ENCODE measurements at regions not wholly inside any gene's neighbourhood (a gene's known extent, or its start where the extent isn't known, plus 50 kb on each side); places are given as distances from the start of the nearest gene placed in this dataset.
"Not testable (repeated sequence)": the region's sequence is repeated elsewhere in the genome, so short reads cannot be mapped to it uniquely, and the experiment has no call there.

- no peak overlapping the region for H3K4me3 ChIP-seq (ENCODE audit: low read length)
- H3K4me1 ChIP-seq (ENCODE audit: control insufficient read depth, low read depth, low read length) = no peaks in the 10 kb centered on the region
- H3K36me3 ChIP-seq (ENCODE audit: control insufficient read depth, low read depth, low read length) = no peaks in the 10 kb centered on the region
- no peak overlapping the region for H3K9ac ChIP-seq (ENCODE audit: low read length)
- no peaks in the 10 kb centered on the region for H3K9me3 ChIP-seq (ENCODE audit: control insufficient read depth, low read depth, low read length)
- H3K27ac ChIP-seq (ENCODE audit: low read length) = no peak overlapping the region
- no peaks in the 10 kb centered on the region for H3K27me3 ChIP-seq (ENCODE audit: control insufficient read depth, insufficient read depth, low read length)
Measured at GRCh38 chr9:106766616-106767015, 96.3 kb upstream of the ZNF462 start.

- Histone ChIP-seq H3K27ac (ENCODE audit: low read length) (no peak overlapping the region), H3K27me3 (ENCODE audit: control insufficient read depth, insufficient read depth, low read length) (no peaks in the 10 kb centered on the region), H3K9me3 (ENCODE audit: control insufficient read depth, low read depth, low read length) (no peaks in the 10 kb centered on the region), H3K9ac (ENCODE audit: low read length) (no peak overlapping the region), H3K4me3 (ENCODE audit: low read length) (no peak overlapping the region), H3K36me3 (ENCODE audit: control insufficient read depth, low read depth, low read length) (no peaks in the 10 kb centered on the region), H3K4me1 (ENCODE audit: control insufficient read depth, low read depth, low read length) (no peaks in the 10 kb centered on the region)
Measured at GRCh38 chr9:106769331-106769730, 93.6 kb upstream of the ZNF462 start.

- H3K4me1 ChIP-seq (ENCODE audit: control insufficient read depth, low read depth, low read length) = no peaks in the 10 kb centered on the region
- H3K4me3 ChIP-seq (ENCODE audit: low read length) = no peak overlapping the region
- H3K36me3 ChIP-seq (ENCODE audit: control insufficient read depth, low read depth, low read length) = no peaks in the 10 kb centered on the region
- no peaks in the 10 kb centered on the region for H3K27me3 ChIP-seq (ENCODE audit: control insufficient read depth, insufficient read depth, low read length)
- no peak overlapping the region for H3K9ac ChIP-seq (ENCODE audit: low read length)
- H3K9me3 ChIP-seq (ENCODE audit: control insufficient read depth, low read depth, low read length) = no peaks in the 10 kb centered on the region
- no peak overlapping the region for H3K27ac ChIP-seq (ENCODE audit: low read length)
Measured at GRCh38 chr9:106771608-106772007, 91.4 kb upstream of the ZNF462 start.

GRCh38 chr9:106772523-106773290 is 90.3 kb upstream of the ZNF462 start:
- H3K4me3 ChIP-seq (ENCODE audit: low read length) = no peak overlapping the region
- H3K27ac ChIP-seq (ENCODE audit: low read length) = no peak overlapping the region
- no peaks in the 10 kb centered on the region for H3K4me1 ChIP-seq (ENCODE audit: control insufficient read depth, low read depth, low read length)
- no peaks in the 10 kb centered on the region for H3K36me3 ChIP-seq (ENCODE audit: control insufficient read depth, low read depth, low read length)
- H3K27me3 ChIP-seq (ENCODE audit: control insufficient read depth, insufficient read depth, low read length) = no peaks in the 10 kb centered on the region
- no peaks in the 10 kb centered on the region for H3K9me3 ChIP-seq (ENCODE audit: control insufficient read depth, low read depth, low read length)
- no peak overlapping the region for H3K9ac ChIP-seq (ENCODE audit: low read length)

GRCh38 chr9:106773750-106774149 is 89.2 kb upstream of the ZNF462 start:
- Histone ChIP-seq H3K36me3 (ENCODE audit: control insufficient read depth, low read depth, low read length) (no peaks in the 10 kb centered on the region), H3K27me3 (ENCODE audit: control insufficient read depth, insufficient read depth, low read length) (no peaks in the 10 kb centered on the region), H3K9ac (ENCODE audit: low read length) (no peak overlapping the region)

GRCh38 chr9:106775960-106776359 is 87.0 kb upstream of the ZNF462 start:
- Histone ChIP-seq H3K27me3 (ENCODE audit: control insufficient read depth, insufficient read depth, low read length) (no peaks in the 10 kb centered on the region), H3K9ac (ENCODE audit: low read length) (no peak overlapping the region), H3K36me3 (ENCODE audit: control insufficient read depth, low read depth, low read length) (no peaks in the 10 kb centered on the region), H3K27ac (ENCODE audit: low read length) (no peak overlapping the region), H3K9me3 (ENCODE audit: control insufficient read depth, low read depth, low read length) (no peaks in the 10 kb centered on the region), H3K4me1 (ENCODE audit: control insufficient read depth, low read depth, low read length) (no peaks in the 10 kb centered on the region), H3K4me3 (ENCODE audit: low read length) (no peak overlapping the region)

More at GRCh38 chr9:106773750-106774149, 89.2 kb upstream of the ZNF462 start:
- Histone ChIP-seq H3K4me3 (ENCODE audit: low read length) (no peak overlapping the region), H3K4me1 (ENCODE audit: control insufficient read depth, low read depth, low read length) (no peaks in the 10 kb centered on the region), H3K27ac (ENCODE audit: low read length) (no peak overlapping the region), H3K9me3 (ENCODE audit: control insufficient read depth, low read depth, low read length) (no peaks in the 10 kb centered on the region)

- Histone ChIP-seq H3K27me3 (ENCODE audit: control insufficient read depth, insufficient read depth, low read length) (no peaks in the 10 kb centered on the region), H3K9ac (ENCODE audit: low read length) (no peak overlapping the region), H3K4me3 (ENCODE audit: low read length) (no peak overlapping the region), H3K4me1 (ENCODE audit: control insufficient read depth, low read depth, low read length) (no peaks in the 10 kb centered on the region), H3K9me3 (ENCODE audit: control insufficient read depth, low read depth, low read length) (no peaks in the 10 kb centered on the region), H3K27ac (ENCODE audit: low read length) (no peak overlapping the region), H3K36me3 (ENCODE audit: control insufficient read depth, low read depth, low read length) (no peaks in the 10 kb centered on the region)
Measured at GRCh38 chr9:106779796-106780195, 83.2 kb upstream of the ZNF462 start.

- Histone ChIP-seq H3K36me3 (ENCODE audit: control insufficient read depth, low read depth, low read length) (no peaks in the 10 kb centered on the region), H3K27me3 (ENCODE audit: control insufficient read depth, insufficient read depth, low read length) (no peaks in the 10 kb centered on the region), H3K9me3 (ENCODE audit: control insufficient read depth, low read depth, low read length) (no peaks in the 10 kb centered on the region), H3K4me3 (ENCODE audit: low read length) (no peak overlapping the region), H3K9ac (ENCODE audit: low read length) (no peak overlapping the region), H3K27ac (ENCODE audit: low read length) (no peak overlapping the region), H3K4me1 (ENCODE audit: control insufficient read depth, low read depth, low read length) (no peaks in the 10 kb centered on the region)
Measured at GRCh38 chr9:106783121-106783520, 79.8 kb upstream of the ZNF462 start.

GRCh38 chr9:106784076-106784475 is 78.9 kb upstream of the ZNF462 start:
- Histone ChIP-seq H3K36me3 (ENCODE audit: control insufficient read depth, low read depth, low read length) (no peaks in the 10 kb centered on the region), H3K9me3 (ENCODE audit: control insufficient read depth, low read depth, low read length) (no peaks in the 10 kb centered on the region), H3K27me3 (ENCODE audit: control insufficient read depth, insufficient read depth, low read length) (no peaks in the 10 kb centered on the region), H3K4me1 (ENCODE audit: control insufficient read depth, low read depth, low read length) (no peaks in the 10 kb centered on the region), H3K4me3 (ENCODE audit: low read length) (no peak overlapping the region), H3K9ac (ENCODE audit: low read length) (no peak overlapping the region), H3K27ac (ENCODE audit: low read length) (no peak overlapping the region)

- Histone ChIP-seq H3K9ac (ENCODE audit: low read length) (no peak overlapping the region), H3K4me3 (ENCODE audit: low read length) (no peak overlapping the region), H3K36me3 (ENCODE audit: control insufficient read depth, low read depth, low read length) (no peaks in the 10 kb centered on the region), H3K27me3 (ENCODE audit: control insufficient read depth, insufficient read depth, low read length) (no peaks in the 10 kb centered on the region), H3K9me3 (ENCODE audit: control insufficient read depth, low read depth, low read length) (no peaks in the 10 kb centered on the region), H3K4me1 (ENCODE audit: control insufficient read depth, low read depth, low read length) (no peaks in the 10 kb centered on the region), H3K27ac (ENCODE audit: low read length) (no peak overlapping the region)
Measured at GRCh38 chr9:106785200-106785599, 77.8 kb upstream of the ZNF462 start.

GRCh38 chr9:106788021-106788420 is 74.9 kb upstream of the ZNF462 start:
- H3K4me1 ChIP-seq (ENCODE audit: control insufficient read depth, low read depth, low read length); H3K27ac ChIP-seq (ENCODE audit: low read length); H3K9ac ChIP-seq (ENCODE audit: low read length); H3K9me3 ChIP-seq (ENCODE audit: control insufficient read depth, low read depth, low read length); H3K27me3 ChIP-seq (ENCODE audit: control insufficient read depth, insufficient read depth, low read length); H3K4me3 ChIP-seq (ENCODE audit: low read length); H3K36me3 ChIP-seq (ENCODE audit: control insufficient read depth, low read depth, low read length): not testable (repeated sequence)

- Histone ChIP-seq H3K36me3 (ENCODE audit: control insufficient read depth, low read depth, low read length) (no peaks in the 10 kb centered on the region), H3K27me3 (ENCODE audit: control insufficient read depth, insufficient read depth, low read length) (no peaks in the 10 kb centered on the region), H3K9me3 (ENCODE audit: control insufficient read depth, low read depth, low read length) (no peaks in the 10 kb centered on the region), H3K4me1 (ENCODE audit: control insufficient read depth, low read depth, low read length) (no peaks in the 10 kb centered on the region), H3K9ac (ENCODE audit: low read length) (no peak overlapping the region), H3K27ac (ENCODE audit: low read length) (no peak overlapping the region), H3K4me3 (ENCODE audit: low read length) (no peak overlapping the region)
Measured at GRCh38 chr9:106795031-106795430, 67.9 kb upstream of the ZNF462 start.
